ENCODE measurements at regions not wholly inside any gene's neighbourhood (a gene's known extent, or its start where the extent isn't known, plus 50 kb on each side); places are given as distances from the start of the nearest gene placed in this dataset.

DNA sequence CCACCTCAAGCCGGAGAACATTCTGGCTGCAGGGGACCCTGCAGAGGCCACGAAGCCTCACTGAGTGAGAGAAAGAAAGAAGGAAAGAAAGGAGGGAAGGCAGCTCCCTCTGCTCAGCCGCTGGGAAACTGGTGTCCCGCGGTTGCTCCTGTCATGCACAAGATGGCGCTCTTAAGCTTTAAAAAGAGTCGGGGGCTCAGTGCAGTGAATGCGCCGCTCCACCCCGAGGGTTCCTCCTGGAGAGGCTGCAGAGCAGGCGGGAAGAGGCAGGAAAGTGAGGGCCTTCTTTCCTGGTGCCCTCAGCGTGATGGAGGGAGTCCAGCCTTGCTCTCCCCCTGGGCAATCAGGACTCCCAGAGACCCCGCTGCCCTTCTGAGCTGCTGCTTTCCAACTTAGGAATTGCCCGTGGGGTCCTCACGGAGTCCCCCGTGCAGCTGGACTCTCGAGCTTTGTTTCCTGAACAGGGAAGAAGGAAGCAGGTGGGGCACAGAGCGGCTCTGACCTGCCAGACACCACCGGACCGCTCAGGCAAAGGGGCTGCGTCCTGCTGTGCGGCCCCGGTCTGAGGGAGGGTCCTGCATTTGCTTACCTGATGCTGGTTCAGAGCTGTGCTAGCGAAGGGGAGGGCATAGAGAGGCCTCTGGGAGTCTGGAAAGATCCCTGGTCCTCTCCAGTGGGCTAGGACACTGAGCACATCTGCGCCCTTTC lies 141.9 kb upstream of the MKI67 start:
- in situ Hi-C loops (cut with HindIII; ENCODE audit: low pct_unique_long_range_greater_than_20kb, low sequenced_read_pairs): no loop called here
- DNase-seq (ENCODE audit: low read depth, low spot score): peak; percentile 63

DNA sequence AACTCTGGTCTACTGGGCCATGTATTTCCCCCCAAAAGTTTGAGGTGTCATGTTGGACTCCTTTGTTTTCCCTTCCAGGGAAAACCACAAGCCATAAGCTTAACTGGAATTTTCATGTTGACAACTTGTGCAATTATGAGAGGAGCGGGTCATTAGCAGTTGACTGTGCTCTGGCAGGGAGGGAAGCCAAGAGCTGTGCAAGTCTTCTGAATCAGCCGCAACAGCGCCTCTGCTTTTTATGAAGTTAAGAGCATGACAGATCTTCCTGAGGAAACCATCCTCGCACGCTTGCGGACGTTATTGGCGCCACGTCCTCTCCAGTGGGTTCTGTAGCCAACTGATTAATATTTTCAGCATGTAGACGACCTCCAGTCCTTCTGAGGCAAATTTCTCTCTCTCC lies 148.7 kb upstream of the MKI67 start:
- in situ Hi-C loops (cut with HindIII; ENCODE audit: low pct_unique_long_range_greater_than_20kb, low sequenced_read_pairs): no loop called here
- DNase-seq (ENCODE audit: low read depth, low spot score): peak; percentile 17

DNA sequence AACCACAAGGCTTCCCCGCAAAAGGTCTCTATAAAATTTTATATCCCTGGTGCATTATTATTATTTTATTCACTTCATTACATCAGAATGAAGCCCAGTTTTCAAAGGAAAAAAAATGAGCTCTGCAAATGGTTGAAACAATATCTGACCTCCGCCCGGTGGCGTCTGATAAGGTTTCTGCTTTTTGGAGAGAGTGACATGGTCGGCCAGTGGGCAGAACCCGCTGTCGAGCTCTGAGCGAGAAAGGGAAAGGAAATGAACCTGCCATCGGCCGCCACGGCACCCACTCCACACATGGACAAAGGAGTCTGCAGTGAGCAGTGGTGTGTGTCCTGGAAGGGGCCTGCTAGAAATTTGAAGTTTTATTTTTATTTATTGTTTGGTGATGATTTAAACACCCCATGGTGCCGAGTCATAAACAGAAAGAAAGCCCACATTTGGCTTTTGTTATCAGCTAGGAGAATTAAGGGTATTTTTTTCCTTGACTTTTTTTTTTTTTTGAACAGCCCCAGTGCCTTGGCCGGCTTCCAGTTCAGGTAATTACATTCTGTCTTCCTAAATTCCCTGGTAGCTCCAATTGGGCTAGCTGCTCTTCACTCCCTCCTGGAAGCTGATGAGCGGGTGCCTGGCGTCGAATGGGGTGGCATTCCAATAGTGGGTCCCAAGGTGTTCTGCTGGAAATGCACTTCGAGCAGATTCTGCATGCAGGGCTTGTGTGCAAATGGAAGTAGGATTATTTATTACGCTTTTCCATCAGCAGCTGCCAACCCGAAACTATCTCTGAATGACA lies 149.4 kb upstream of the MKI67 start:
- in situ Hi-C loops (cut with HindIII; ENCODE audit: low pct_unique_long_range_greater_than_20kb, low sequenced_read_pairs): no loop called here
- no peak for DNase-seq (ENCODE audit: low read depth, low spot score)

DNA sequence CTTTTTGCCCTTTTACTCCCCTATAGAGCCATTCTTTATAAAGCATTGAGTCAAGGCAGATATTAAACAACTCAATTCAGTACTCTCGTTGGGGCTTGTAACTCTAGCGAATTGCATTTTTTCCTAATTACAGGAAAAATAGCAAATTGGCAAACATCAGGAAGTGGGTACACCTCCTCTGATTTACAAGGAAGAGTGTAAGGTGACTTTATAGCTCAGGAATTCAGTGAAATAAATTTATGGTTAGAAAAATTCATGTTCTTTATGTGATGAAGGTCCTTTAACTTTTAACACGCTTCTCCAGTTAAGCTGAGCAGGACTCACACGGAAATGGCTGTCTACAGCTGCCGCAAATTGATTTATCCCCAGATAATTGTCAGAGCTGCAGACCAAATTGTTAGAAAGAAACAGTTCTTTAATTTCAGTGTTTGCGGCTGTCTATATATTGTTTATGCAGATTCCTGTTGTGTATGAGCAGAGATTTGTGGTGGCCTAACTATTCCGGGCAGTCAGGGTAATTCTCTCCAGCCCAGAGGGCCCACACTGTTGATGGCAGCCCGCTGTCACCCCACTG lies 151.1 kb upstream of the MKI67 start:
- in situ Hi-C loops (cut with HindIII; ENCODE audit: low pct_unique_long_range_greater_than_20kb, low sequenced_read_pairs): no loop called here
- no peak for DNase-seq (ENCODE audit: low read depth, low spot score)

DNA sequence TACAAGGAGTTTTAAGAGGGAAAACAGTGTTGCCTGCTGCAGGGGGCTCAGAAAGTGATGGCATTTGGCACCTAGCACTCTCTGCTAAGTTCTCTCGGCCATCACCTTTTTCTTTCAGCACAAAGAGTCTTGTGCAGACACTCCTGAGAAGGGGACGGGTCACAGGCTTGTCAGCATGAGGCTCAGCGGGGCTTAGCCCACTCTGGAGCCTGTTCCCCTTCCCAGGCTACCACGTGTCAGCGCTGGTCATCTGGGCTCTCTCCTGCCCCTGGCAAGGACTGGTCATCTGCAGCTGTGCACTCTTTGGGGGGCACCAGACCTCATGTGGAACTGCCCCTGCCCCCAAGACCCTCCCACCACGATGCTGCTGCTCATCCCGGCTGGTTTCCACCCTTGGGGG lies 152.1 kb upstream of the MKI67 start:
- in situ Hi-C loops (cut with HindIII; ENCODE audit: low pct_unique_long_range_greater_than_20kb, low sequenced_read_pairs): no loop called here
- no peak for DNase-seq (ENCODE audit: low read depth, low spot score)

DNA sequence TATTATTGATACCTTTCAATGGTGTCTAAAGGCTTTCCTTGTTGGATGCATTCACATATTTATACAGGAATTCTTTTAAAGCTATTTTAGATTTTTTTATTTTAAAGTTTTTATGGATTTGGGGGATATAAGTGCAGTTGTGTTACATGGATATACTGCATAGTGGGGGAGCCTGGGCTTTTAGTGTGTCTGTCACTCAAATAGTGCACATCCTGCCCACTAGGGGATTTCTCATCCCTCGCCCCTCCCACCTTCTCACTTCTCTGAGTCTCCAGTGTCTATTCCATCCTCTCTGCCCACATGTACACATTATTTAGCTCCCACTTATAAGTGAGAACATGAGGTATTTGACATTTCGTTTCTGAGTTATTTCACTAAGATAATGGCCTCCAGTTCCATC lies 154.0 kb upstream of the MKI67 start:
- in situ Hi-C loops (cut with HindIII; ENCODE audit: low pct_unique_long_range_greater_than_20kb, low sequenced_read_pairs): no loop called here
- DNase-seq (ENCODE audit: low read depth, low spot score): peak; percentile 1

DNA sequence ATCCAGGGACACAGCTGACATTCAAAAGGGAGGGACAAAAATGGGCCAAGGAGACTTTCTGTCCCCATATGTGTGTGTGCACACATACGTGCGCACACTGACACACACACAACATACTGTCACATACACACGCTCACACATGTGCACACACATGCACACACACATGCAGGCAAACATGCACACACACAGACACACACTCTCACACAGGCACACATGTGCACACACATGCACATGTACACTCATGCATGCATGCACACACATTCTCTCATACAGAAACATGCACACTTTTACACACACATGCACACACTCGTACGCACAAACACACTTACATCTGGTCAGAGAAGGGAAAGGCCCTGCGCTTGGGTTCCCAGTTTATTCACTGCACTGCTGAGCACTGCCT lies 155.1 kb upstream of the MKI67 start:
- in situ Hi-C loops (cut with HindIII; ENCODE audit: low pct_unique_long_range_greater_than_20kb, low sequenced_read_pairs): no loop called here
- no peak for DNase-seq (ENCODE audit: low read depth, low spot score)

DNA sequence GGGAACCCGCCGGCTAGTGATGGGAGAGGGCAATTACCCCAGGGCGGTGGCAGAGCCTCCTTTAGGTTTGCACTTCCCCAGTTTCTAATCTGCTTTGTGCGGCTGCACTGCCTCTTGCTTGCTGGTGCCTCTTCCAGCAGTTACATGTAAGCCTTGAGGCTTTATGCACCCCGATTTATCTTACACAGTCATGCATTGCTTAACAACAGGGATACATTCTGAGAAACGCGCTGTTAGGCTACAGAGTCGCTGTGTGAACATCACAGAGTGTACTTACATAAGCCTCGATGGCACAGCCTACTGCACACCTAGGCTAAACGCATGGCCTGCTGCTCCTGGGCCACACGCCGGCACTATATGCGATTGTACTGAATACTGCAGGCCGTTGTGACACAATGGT lies 155.6 kb upstream of the MKI67 start:
- in situ Hi-C loops (cut with HindIII; ENCODE audit: low pct_unique_long_range_greater_than_20kb, low sequenced_read_pairs): no loop called here
- DNase-seq (ENCODE audit: low read depth, low spot score): no peak

DNA sequence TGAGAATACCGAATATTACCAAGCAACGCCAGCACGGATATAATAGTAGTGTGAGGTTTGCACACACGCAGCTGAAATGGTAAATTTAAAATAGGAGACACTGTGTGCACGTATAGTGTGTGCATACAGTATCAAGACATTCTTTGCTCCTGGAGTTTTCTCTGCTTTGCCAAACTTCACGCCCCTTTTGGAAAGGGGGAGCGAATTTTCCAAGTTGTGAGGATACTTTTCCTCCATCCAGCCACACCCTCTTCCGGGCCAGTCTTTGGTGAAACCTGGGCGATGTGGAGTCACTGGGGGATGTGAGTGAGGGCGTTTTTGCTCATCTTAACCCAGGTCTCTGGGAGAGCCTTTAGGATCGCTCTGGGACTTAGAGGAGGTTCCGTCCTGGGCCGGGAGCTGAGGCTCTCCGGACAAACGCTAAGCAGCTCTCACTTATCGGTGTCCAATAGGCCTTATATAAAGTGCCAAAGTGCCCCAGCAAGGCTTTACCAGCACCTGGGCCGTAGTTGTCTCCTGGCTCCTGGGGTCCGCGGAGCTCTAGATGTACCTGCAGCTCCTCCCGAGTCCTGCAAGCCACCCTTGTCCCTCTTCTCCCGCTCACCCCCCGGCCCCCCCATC lies 160.0 kb upstream of the MKI67 start:
- DNase-seq (ENCODE audit: low read depth, low spot score): no peak
- in situ Hi-C loops (cut with HindIII; ENCODE audit: low pct_unique_long_range_greater_than_20kb, low sequenced_read_pairs): no loop called here

DNA sequence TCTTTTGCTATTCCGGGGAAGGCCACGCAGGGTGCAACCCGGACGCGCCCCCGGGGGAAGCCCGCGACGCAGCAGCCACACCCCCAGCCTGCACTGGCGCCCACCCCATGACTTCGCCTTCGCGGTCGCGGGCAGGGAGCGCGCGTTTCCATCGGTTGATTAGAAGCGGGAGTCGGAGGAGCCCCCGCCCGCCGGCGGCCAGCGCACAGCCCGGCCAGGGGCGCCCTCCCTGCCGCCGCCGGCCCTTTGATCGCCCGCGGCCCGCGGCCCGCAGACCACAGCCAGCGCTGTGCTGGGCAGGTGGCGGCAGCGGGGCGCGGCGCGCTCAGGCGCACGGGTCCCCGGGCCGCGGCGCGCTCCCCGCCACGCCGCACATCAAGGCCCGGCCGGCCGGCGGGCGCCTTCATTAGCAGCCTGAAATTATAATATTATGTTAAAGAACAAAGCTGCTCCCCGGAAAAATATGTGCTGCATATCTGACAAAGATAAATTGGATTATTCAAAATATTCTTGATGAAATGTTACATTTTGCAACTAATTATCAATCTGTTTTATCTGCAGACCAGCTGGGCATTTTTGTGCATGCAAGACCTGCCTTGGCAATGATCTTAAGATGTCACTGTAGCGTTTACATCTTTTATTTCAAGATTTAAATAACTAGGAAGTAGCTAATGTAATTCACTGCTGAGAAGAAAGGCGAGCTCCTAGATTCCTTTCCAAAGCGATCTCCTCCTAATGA lies 160.7 kb upstream of the MKI67 start:
- in situ Hi-C loops (cut with HindIII; ENCODE audit: low pct_unique_long_range_greater_than_20kb, low sequenced_read_pairs): no loop called here
- DNase-seq (ENCODE audit: low read depth, low spot score): no peak

DNA sequence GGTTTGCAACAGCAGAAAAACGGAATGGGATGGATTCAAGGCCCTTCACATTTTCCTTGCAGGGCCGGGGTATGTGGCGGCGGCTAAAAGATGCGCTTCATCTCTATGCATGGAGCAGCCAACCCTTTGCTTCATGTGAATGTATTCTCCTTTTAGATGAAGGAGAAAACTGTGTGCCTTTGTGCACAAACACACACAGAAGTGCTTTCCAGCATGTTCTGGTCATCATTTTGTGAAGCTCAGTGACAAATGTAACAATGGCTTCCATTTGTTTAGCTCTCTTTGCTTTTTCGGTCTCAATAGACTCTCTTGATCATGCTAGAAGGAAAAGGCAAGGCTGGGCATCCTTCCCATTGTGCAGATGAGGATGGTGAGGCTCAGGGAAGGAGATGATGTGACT lies 161.7 kb upstream of the MKI67 start:
- in situ Hi-C loops (cut with HindIII; ENCODE audit: low pct_unique_long_range_greater_than_20kb, low sequenced_read_pairs): no loop called here
- DNase-seq (ENCODE audit: low read depth, low spot score): no peak

DNA sequence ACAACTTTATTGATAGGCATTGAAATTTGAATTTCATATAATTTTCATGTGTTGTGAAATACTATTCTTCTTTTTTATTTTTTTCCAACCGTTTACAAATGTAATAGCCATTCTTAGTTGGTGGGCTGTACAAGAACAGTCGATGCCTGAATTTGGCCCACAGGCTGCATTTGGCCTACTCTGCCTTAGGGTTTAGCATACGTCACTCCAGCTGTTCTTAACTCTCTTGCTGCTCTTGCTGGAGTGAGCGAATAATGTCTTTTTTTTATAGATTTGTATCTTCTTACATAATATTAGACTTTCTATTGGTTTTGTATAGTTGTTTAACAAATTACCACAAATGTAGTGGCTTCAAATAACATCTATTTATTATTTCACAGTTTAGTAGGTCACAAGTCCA lies 163.4 kb upstream of the MKI67 start:
- no peak for DNase-seq (ENCODE audit: low read depth, low spot score)
- in situ Hi-C loops (cut with HindIII; ENCODE audit: low pct_unique_long_range_greater_than_20kb, low sequenced_read_pairs): no loop called here

DNA sequence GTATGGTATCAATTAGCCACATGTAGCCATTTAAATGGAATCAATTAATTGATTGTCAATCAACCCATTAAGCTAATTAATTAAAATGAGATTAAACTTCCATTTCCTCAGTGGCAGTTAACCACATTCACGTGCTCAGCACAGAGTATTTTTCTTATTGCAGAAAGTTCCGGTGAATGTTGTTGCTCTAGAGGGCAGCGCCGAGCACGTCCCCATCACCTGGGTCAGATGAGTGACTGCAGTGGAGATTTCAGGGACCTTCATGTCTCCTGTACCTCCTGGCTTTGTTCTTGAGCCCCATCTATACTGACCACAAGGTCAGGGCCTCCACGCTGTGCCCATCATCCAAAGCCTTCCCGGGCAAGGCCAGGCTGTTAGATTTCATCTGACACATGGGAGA lies 168.8 kb upstream of the MKI67 start:
- in situ Hi-C loops (cut with HindIII; ENCODE audit: low pct_unique_long_range_greater_than_20kb, low sequenced_read_pairs): no loop called here
- DNase-seq (ENCODE audit: low read depth, low spot score): no peak

DNA sequence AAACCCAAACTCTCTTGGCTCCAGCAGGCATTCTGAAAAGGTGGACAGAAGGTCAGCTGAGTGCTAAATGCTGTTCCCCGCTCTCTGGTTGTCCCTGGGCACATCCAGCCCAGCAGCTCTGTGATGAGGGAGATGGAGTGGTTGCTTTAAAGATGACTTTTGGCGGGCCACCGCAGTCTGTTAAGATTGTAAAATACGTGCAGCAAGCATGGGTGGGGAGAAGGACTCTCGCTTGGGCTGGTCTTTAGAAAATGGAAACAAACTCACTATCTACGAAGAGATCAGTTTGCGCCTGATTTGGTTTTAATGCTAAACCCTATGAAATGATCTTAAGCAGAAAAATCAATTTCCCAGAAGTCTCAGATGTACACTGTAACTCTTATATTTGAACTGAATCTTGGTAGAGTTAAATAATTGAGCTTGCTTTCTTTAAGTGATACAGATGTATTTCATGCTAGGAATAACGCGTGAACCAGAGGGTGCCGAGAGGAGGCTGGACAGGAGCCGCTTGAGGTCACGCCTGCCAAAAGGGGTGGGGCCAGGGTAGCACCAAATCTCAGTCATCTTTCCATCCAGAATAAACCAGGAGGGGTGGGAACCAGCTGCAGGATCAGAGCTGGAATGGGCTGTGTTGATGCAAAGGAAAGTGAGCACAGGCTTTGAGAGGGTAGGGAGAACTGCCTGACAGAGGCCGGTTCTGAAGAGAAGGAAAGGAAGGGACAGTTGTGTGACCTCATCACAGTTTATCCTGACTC lies 170.2 kb upstream of the MKI67 start:
- no peak for DNase-seq (ENCODE audit: low read depth, low spot score)
- in situ Hi-C loops (cut with HindIII; ENCODE audit: low pct_unique_long_range_greater_than_20kb, low sequenced_read_pairs): no loop called here

DNA sequence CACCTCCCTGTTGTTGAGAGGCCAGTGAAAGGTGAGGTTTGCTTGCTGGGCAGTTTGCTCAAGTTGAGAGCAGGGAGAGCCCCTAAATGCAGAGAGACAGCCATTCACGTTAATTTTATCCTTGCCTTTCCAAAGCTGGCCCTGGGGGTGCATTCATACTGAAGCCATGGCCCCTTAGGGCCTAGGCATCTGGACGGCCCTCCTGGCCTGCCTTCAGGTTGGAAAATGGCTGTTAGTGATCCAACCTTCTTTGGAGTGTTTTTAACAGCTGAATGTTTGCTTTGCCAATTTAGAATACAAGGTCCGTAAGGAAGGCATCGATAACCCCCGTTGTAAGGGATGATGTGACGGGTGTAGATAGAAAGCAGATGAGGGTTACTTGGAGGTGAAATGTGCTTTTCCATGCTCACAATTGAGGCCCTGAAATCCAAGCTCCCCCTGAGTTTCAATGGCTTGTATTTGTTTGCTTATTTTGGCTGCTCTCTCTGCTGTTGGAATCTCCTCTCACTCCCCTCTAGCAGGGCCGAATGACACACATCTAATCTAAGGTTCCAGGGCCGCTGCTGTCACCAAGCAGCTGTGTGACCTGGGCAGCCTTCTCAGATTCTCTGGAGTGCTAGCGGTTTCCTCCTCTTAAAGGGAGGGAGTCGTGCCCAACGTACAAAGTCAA lies 171.6 kb upstream of the MKI67 start:
- in situ Hi-C loops (cut with HindIII; ENCODE audit: low pct_unique_long_range_greater_than_20kb, low sequenced_read_pairs): no loop called here
- DNase-seq (ENCODE audit: low read depth, low spot score): no peak

DNA sequence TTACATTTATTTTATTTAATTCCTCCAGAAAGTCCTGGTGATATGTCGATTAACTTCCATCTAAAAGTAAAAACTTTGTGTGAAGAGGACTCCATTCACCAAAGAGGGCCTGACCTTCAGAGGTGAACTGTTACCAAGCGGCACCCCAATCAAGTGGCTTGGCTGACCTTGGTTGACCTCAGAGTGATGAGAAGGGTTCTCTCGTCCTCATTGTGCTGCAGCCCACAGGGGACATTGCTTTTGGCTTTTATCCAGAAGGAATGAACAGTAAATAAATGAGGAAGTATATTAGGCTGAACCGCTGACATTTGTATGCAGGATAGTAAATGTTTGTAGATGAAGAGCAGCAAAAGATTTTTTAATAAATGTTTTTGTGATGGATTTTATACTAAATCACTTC lies 172.4 kb upstream of the MKI67 start:
- in situ Hi-C loops (cut with HindIII; ENCODE audit: low pct_unique_long_range_greater_than_20kb, low sequenced_read_pairs): no loop called here
- DNase-seq (ENCODE audit: low read depth, low spot score): no peak

DNA sequence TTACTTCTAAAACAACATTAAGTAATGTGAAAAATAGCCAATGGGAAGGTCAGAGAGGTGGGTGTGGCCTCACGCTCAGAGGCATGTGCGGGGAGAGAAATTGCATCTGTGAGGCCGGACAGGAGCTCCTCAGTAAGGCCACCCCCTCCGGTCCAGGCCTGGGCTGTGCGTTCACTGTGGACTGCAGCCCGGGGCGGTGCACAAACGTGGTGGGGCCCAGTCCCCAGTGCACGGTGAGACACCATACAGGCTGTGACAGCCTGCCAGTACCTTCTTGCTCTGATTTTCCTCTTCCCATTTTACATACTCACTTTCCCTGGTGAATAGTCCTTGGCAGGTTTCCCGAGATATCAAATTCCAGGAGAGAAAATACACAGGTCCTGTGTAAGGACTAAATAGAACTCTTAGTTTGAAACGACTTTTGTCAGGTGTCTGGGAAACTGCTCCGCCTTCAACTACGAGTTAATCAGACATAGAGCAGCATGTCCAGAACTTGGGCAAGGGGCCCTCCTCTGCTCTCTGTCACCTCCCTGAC lies 174.1 kb upstream of the MKI67 start:
- DNase-seq (ENCODE audit: low read depth, low spot score): no peak
- in situ Hi-C loops (cut with HindIII; ENCODE audit: low pct_unique_long_range_greater_than_20kb, low sequenced_read_pairs): no loop called here

Measured in SK-MEL-5 (cell line).